ENCODE measurements at regions not wholly inside any gene's neighbourhood (a gene's known extent, or its start where the extent isn't known, plus 50 kb on each side); places are given as distances from the start of the nearest gene placed in this dataset.

GRCh38 chr1:99407018-99407417 lies 142.7 kb downstream of the PLPPR4 start:
- TF ChIP-seq ESRRA (CRISPR knock-in tag; IDR thresholded peaks at IDR 0.05; ENCODE audit: borderline replicate concordance) (no peak), CREM (CRISPR knock-in tag; IDR thresholded peaks at IDR 0.05) (no peak), MAX (CRISPR knock-in tag; IDR thresholded peaks at IDR 0.05) (no peak), NFE2L1 (CRISPR knock-in tag; IDR thresholded peaks at IDR 0.05) (no peak), FOXJ3 (CRISPR knock-in tag; IDR thresholded peaks at IDR 0.05; ENCODE audit: borderline replicate concordance) (no peak), CTCF (IDR thresholded peaks at IDR 0.05) (no peak), ATF3 (CRISPR knock-in tag; conservative IDR thresholded peaks at IDR 0.05) (no peak), ATF6 (CRISPR knock-in tag; IDR thresholded peaks at IDR 0.05) (no peak), ATF2 (CRISPR knock-in tag; IDR thresholded peaks at IDR 0.05; ENCODE audit: borderline replicate concordance, low read depth) (no peak), CREB1 (CRISPR knock-in tag; IDR thresholded peaks at IDR 0.05) (no peak)

All from WTC11 (cell line).